ENCODE measurements at regions not wholly inside any gene's neighbourhood (a gene's known extent, or its start where the extent isn't known, plus 50 kb on each side); places are given as distances from the start of the nearest gene placed in this dataset.
A peak's percentile ranks its signal among the peaks of the same experiment; 100 is the strongest.

GRCh38 chr21:35938446-35938845 lies 121.9 kb downstream of the SETD4 start:
- H3K27me3 ChIP-seq (ENCODE audit: control insufficient read depth, insufficient read depth, low read length), result no peaks in the 10 kb centered on the region
- H3K4me1 ChIP-seq (ENCODE audit: control insufficient read depth, insufficient read depth, low read length), result no peaks in the 10 kb centered on the region
- H3K4me3 ChIP-seq (ENCODE audit: low read length), result no peak overlapping the region
- no peaks in the 10 kb centered on the region for H3K9me3 ChIP-seq (ENCODE audit: control insufficient read depth, insufficient read depth, low read length)
- no peak for DNase-seq (ENCODE audit: low read depth, low spot score)
- no CpG with 5 or more reads among the region's 2 CpGs for WGBS (ENCODE audit: insufficient coverage, insufficient read length)
- H3K36me3 ChIP-seq (ENCODE audit: control insufficient read depth, insufficient read depth, low read length), result no peaks in the 10 kb centered on the region
- no peak overlapping the region for H3K27ac ChIP-seq (ENCODE audit: low read length)

GRCh38 chr21:35933466-35933865 lies 126.9 kb downstream of the SETD4 start:
- Histone ChIP-seq H3K27me3 (ENCODE audit: control insufficient read depth, insufficient read depth, low read length) (no peaks in the 10 kb centered on the region), H3K9me3 (ENCODE audit: control insufficient read depth, insufficient read depth, low read length) (no peaks in the 10 kb centered on the region), H3K36me3 (ENCODE audit: control insufficient read depth, insufficient read depth, low read length) (no peaks in the 10 kb centered on the region), H3K4me3 (ENCODE audit: low read length) (no peak overlapping the region), H3K27ac (ENCODE audit: low read length) (no peak overlapping the region), H3K4me1 (ENCODE audit: control insufficient read depth, insufficient read depth, low read length) (no peaks in the 10 kb centered on the region)
- peak; percentile 7 for DNase-seq (ENCODE audit: low read depth, low spot score)
- WGBS (ENCODE audit: insufficient coverage, insufficient read length), result no CpG with 5 or more reads among the region's 3 CpGs

GRCh38 chr21:35932232-35932911 lies 128.0 kb downstream of the SETD4 start:
- WGBS (ENCODE audit: insufficient coverage, insufficient read length), result no CpG with 5 or more reads among the region's 11 CpGs
- DNase-seq (ENCODE audit: low read depth, low spot score), result no peak
- Histone ChIP-seq H3K4me3 (ENCODE audit: low read length) (no peak overlapping the region), H3K36me3 (ENCODE audit: control insufficient read depth, insufficient read depth, low read length) (no peaks in the 10 kb centered on the region), H3K4me1 (ENCODE audit: control insufficient read depth, insufficient read depth, low read length) (no peaks in the 10 kb centered on the region), H3K27me3 (ENCODE audit: control insufficient read depth, insufficient read depth, low read length) (no peaks in the 10 kb centered on the region), H3K27ac (ENCODE audit: low read length) (no peak overlapping the region), H3K9me3 (ENCODE audit: control insufficient read depth, insufficient read depth, low read length) (no peaks in the 10 kb centered on the region)

- no peak for DNase-seq (ENCODE audit: low read depth, low spot score)
- H3K27ac ChIP-seq (ENCODE audit: low read length), result no peak overlapping the region
- H3K36me3 ChIP-seq (ENCODE audit: control insufficient read depth, insufficient read depth, low read length), result no peaks in the 10 kb centered on the region
- H3K4me3 ChIP-seq (ENCODE audit: low read length), result no peak overlapping the region
- no peaks in the 10 kb centered on the region for H3K4me1 ChIP-seq (ENCODE audit: control insufficient read depth, insufficient read depth, low read length)
- no peaks in the 10 kb centered on the region for H3K27me3 ChIP-seq (ENCODE audit: control insufficient read depth, insufficient read depth, low read length)
- no CpG with 5 or more reads among the region's 6 CpGs for WGBS (ENCODE audit: insufficient coverage, insufficient read length)
- H3K9me3 ChIP-seq (ENCODE audit: control insufficient read depth, insufficient read depth, low read length), result no peaks in the 10 kb centered on the region
Observed at GRCh38 chr21:35929901-35930300, 130.4 kb downstream of the SETD4 start.

- DNase-seq (ENCODE audit: low read depth, low spot score), result no peak
- H3K4me3 ChIP-seq (ENCODE audit: low read length), result no peak overlapping the region
- no peaks in the 10 kb centered on the region for H3K9me3 ChIP-seq (ENCODE audit: control insufficient read depth, insufficient read depth, low read length)
- H3K4me1 ChIP-seq (ENCODE audit: control insufficient read depth, insufficient read depth, low read length), result no peaks in the 10 kb centered on the region
- no peaks in the 10 kb centered on the region for H3K27me3 ChIP-seq (ENCODE audit: control insufficient read depth, insufficient read depth, low read length)
- WGBS (ENCODE audit: insufficient coverage, insufficient read length), result no CpG with 5 or more reads among the region's 7 CpGs
- no peak overlapping the region for H3K27ac ChIP-seq (ENCODE audit: low read length)
- H3K36me3 ChIP-seq (ENCODE audit: control insufficient read depth, insufficient read depth, low read length), result no peaks in the 10 kb centered on the region
Observed at GRCh38 chr21:35927262-35927661, 133.1 kb downstream of the SETD4 start.

- WGBS (ENCODE audit: insufficient coverage, insufficient read length), result no CpG with 5 or more reads among the region's 3 CpGs
- Histone ChIP-seq H3K27ac (ENCODE audit: low read length) (no peak overlapping the region), H3K4me3 (ENCODE audit: low read length) (no peak overlapping the region), H3K36me3 (ENCODE audit: control insufficient read depth, insufficient read depth, low read length) (no peaks in the 10 kb centered on the region), H3K9me3 (ENCODE audit: control insufficient read depth, insufficient read depth, low read length) (no peaks in the 10 kb centered on the region), H3K27me3 (ENCODE audit: control insufficient read depth, insufficient read depth, low read length) (no peaks in the 10 kb centered on the region), H3K4me1 (ENCODE audit: control insufficient read depth, insufficient read depth, low read length) (no peaks in the 10 kb centered on the region)
- no peak for DNase-seq (ENCODE audit: low read depth, low spot score)
Observed at GRCh38 chr21:35926003-35926740, 134.2 kb downstream of the SETD4 start.

GRCh38 chr21:35925497-35925896 lies 134.8 kb downstream of the SETD4 start:
- H3K27me3 ChIP-seq (ENCODE audit: control insufficient read depth, insufficient read depth, low read length), result no peaks in the 10 kb centered on the region
- no CpG with 5 or more reads among the region's 6 CpGs for WGBS (ENCODE audit: insufficient coverage, insufficient read length)
- H3K4me3 ChIP-seq (ENCODE audit: low read length), result no peak overlapping the region
- no peak for DNase-seq (ENCODE audit: low read depth, low spot score)
- H3K9me3 ChIP-seq (ENCODE audit: control insufficient read depth, insufficient read depth, low read length), result no peaks in the 10 kb centered on the region
- H3K27ac ChIP-seq (ENCODE audit: low read length), result no peak overlapping the region
- no peaks in the 10 kb centered on the region for H3K36me3 ChIP-seq (ENCODE audit: control insufficient read depth, insufficient read depth, low read length)
- H3K4me1 ChIP-seq (ENCODE audit: control insufficient read depth, insufficient read depth, low read length), result no peaks in the 10 kb centered on the region

- DNase-seq (ENCODE audit: low read depth, low spot score), result no peak
- H3K9me3 ChIP-seq (ENCODE audit: control insufficient read depth, insufficient read depth, low read length), result no peaks in the 10 kb centered on the region
- H3K27ac ChIP-seq (ENCODE audit: low read length), result no peak overlapping the region
- H3K4me1 ChIP-seq (ENCODE audit: control insufficient read depth, insufficient read depth, low read length), result no peaks in the 10 kb centered on the region
- H3K27me3 ChIP-seq (ENCODE audit: control insufficient read depth, insufficient read depth, low read length), result no peaks in the 10 kb centered on the region
- H3K36me3 ChIP-seq (ENCODE audit: control insufficient read depth, insufficient read depth, low read length), result no peaks in the 10 kb centered on the region
- no peak overlapping the region for H3K4me3 ChIP-seq (ENCODE audit: low read length)
- no CpG with 5 or more reads among the region's 6 CpGs for WGBS (ENCODE audit: insufficient coverage, insufficient read length)
Observed at GRCh38 chr21:35924714-35925301, 135.5 kb downstream of the SETD4 start.

- DNase-seq (ENCODE audit: low read depth, low spot score), result no peak
- H3K27ac ChIP-seq (ENCODE audit: low read length), result no peak overlapping the region
- no peaks in the 10 kb centered on the region for H3K4me1 ChIP-seq (ENCODE audit: control insufficient read depth, insufficient read depth, low read length)
- no CpG with 5 or more reads among the region's 5 CpGs for WGBS (ENCODE audit: insufficient coverage, insufficient read length)
- no peaks in the 10 kb centered on the region for H3K36me3 ChIP-seq (ENCODE audit: control insufficient read depth, insufficient read depth, low read length)
- H3K4me3 ChIP-seq (ENCODE audit: low read length), result no peak overlapping the region
- H3K27me3 ChIP-seq (ENCODE audit: control insufficient read depth, insufficient read depth, low read length), result no peaks in the 10 kb centered on the region
- no peaks in the 10 kb centered on the region for H3K9me3 ChIP-seq (ENCODE audit: control insufficient read depth, insufficient read depth, low read length)
Observed at GRCh38 chr21:35923971-35924370, 136.4 kb downstream of the SETD4 start.

- no peak overlapping the region for H3K4me3 ChIP-seq (ENCODE audit: low read length)
- WGBS (ENCODE audit: insufficient coverage, insufficient read length), result no CpG with 5 or more reads among the region's 5 CpGs
- no peaks in the 10 kb centered on the region for H3K27me3 ChIP-seq (ENCODE audit: control insufficient read depth, insufficient read depth, low read length)
- H3K4me1 ChIP-seq (ENCODE audit: control insufficient read depth, insufficient read depth, low read length), result no peaks in the 10 kb centered on the region
- no peaks in the 10 kb centered on the region for H3K9me3 ChIP-seq (ENCODE audit: control insufficient read depth, insufficient read depth, low read length)
- no peaks in the 10 kb centered on the region for H3K36me3 ChIP-seq (ENCODE audit: control insufficient read depth, insufficient read depth, low read length)
- DNase-seq (ENCODE audit: low read depth, low spot score), result no peak
- H3K27ac ChIP-seq (ENCODE audit: low read length), result no peak overlapping the region
Observed at GRCh38 chr21:35922618-35923017, 137.7 kb downstream of the SETD4 start.

Data from iPS DF 6.9 (cell line).